Right renal cortex interstitium (tissue), 3 donors: ENCODE measurements at regions not wholly inside any gene's neighbourhood (a gene's known extent, or its start where the extent isn't known, plus 50 kb on each side); places are given as distances from the start of the nearest gene placed in this dataset.

Source experiments
- DNase-seq, 3 donors: peaks; one replicate each; pipeline ENCODE4 v3.0.0-alpha.2; 2013; ENCODE audit warnings: low read depth in 3 of 3, low spot score in 2 of 3

DNA sequence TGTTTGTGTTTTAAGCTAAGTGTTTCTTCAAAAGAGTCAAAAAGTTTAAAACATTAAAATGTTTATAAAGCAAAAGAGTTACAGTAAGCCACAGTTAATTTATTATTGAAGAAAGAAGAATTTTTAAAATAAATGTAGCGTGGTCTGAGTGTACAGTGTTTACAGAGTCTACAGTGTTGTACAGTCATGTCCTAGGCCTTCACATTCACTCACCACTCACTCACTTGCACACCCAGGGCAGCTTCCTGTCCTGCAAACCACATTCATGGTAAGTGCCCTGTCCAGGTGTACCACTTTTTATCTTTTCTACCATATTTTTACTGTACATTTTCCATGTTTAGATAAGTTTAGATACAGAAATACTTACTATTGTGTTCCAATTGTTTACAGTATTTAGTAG lies 239.7 kb upstream of the AGA start:
- DNase-seq: no peak

GRCh38 chr4:177687117-177687516 lies 244.9 kb upstream of the AGA start:
- DNase-seq: no peak

- DNase-seq: no peak
Observed at GRCh38 chr4:177692907-177693306, 250.7 kb upstream of the AGA start.

DNA sequence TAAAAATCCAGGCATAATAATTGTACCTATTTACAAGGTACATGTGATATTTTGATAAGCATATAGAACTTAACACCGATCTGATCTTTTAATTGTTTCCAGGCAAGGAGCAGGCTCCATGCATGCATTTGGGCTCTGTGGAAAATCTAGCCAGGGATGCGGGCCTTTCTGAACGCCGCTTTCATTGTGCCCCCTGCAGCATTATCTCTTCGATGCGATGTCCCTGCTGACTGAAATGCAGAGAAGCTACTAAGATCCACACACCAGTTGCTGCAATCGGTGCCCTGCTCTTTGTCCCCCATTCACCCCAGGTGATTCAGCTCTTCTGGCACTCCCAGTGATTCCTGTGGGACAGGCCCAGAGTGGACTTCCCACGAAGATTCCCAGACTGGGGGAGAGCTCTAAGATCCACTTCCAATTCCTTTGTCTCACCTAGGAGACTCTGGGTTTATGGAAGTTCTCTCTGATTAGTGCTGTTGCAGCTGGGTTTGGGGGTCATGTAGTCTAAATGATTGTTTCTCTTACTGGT lies 254.3 kb upstream of the AGA start:
- DNase-seq: no peak

DNA sequence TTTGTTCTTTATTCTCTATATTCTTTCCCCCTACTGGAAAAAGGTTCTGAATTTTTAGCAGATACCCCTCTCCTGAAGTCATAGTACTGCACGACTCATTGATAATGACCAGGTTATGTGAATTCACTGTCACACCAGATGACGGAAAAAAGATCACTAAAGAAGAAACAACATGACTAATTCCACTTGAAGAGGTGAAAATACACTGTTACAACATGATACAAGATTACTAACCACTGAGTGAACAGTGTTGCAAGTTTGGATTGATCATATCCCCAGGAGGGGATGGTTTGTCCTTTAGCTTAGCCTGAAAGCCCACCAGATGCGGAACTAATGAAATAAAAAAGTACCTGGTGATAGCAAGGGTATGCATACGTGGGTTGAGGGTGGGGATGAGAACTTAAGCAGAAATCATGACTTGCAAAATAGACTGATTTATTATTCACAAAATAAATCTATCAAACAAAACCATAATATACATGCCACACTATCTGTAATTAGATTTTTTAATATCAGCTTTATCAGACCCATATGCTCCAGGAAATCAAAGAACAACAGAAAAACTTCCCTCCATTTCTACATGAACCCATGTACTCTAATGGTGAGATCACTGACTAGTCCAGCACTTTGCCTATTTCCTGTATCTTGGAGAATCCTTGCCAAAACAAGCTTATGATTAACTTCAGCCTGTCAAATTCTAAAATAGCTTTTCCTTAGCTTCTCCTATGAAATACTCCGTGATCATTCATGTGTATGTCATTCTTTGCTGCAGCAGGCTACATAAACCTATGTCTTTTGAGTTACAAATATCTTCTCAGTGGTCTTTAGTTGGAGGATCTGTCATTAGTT lies 257.4 kb upstream of the AGA start:
- DNase-seq: no peak

DNA sequence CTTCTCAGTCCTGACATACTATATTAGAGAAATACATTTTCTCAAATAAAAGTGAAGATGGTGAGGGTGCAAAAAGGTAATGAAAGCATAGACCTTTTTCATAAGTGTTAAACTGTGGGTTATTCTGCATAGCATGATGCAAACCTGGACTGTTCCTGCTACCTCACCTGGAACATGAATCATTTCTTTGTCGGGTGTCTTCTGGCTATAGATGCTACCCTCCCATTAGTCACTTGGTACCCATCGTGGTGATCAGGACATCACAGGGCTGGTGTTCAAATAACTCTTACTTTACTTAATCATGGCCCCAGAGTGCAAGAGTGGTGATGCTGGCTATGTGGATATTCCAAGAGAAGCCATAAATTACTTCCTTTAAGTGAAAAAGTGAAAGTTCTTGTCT lies 264.7 kb upstream of the AGA start:
- DNase-seq: no peak

- no peak for DNase-seq
Observed at GRCh38 chr4:177713454-177713853, 271.2 kb upstream of the AGA start.

GRCh38 chr4:177717407-177717806 lies 275.2 kb upstream of the AGA start:
- no peak for DNase-seq

DNA sequence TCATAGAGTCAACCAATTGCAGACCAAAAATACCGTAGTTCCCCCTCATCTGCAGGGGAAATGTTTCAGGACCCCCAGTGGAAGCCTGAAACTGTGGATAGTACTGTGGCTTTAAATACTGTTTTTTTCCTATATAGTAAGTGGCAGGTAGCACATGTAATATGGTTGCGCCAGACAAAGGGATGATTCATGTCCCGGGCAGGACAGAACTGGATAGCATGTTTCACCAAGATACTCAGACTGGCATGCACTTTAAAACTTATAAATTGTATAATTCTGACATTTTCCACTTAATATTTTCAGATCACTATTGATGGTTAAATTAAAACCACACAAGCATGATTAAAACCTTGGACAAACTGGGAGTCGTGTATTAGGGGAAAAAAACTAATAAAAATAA lies 276.3 kb upstream of the AGA start:
- DNase-seq: no peak

- DNase-seq: no peak
Observed at GRCh38 chr4:177726111-177726510, 283.9 kb upstream of the AGA start.

GRCh38 chr4:177728361-177729152 lies 286.3 kb upstream of the AGA start:
- no peak for DNase-seq

DNA sequence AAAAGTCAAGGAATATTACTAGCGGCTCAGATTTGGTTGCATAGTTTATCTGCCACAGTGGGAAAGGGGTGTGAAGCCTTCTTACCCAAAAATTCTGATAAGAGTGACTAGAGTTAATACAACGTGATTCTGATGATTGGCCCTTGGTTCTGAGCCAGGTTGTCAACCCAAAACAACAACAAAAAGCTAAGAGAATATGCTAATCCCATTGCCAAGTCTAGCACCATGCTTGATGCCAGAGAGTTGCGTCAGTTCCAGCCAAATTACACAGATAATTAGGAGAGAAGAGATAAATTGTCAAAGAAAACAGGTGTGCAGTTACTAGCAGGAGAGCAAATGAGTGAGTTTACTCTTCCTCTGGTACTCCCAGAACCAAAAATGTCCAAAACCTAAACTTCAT lies 287.4 kb upstream of the AGA start:
- no peak for DNase-seq

GRCh38 chr4:177737387-177737940 lies 295.2 kb upstream of the AGA start:
- no peak for DNase-seq

- no peak for DNase-seq
Observed at GRCh38 chr4:177740563-177740962, 298.3 kb upstream of the AGA start.

- DNase-seq: no peak
Observed at GRCh38 chr4:177759729-177760128, 317.5 kb upstream of the AGA start.

- no peak for DNase-seq
Observed at GRCh38 chr4:177761692-177762091, 319.5 kb upstream of the AGA start.

- DNase-seq: no peak
Observed at GRCh38 chr4:177769155-177769554, 326.9 kb upstream of the AGA start.

GRCh38 chr4:177770776-177771175 lies 328.5 kb upstream of the AGA start:
- no peak for DNase-seq

GRCh38 chr4:177771645-177772044 lies 329.4 kb upstream of the AGA start:
- DNase-seq: no peak

DNA sequence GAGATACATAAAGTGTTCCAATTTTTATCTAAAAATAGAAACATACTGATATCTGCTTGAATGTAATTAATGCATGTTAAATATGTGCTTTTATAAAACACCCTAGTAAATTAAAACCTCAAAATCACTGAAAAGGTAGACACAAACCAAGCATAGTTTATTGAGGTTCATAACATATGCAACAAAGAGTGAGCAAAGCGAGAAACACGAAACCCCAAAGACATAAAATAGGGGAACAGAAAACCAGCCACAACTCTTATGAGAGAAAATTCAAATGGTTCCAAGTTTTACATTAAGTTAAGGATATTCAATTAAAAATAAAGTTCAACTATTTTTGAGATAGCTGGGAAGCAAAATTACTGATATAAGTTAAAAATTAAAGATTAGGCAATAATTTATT lies 336.4 kb upstream of the AGA start:
- no peak for DNase-seq

DNA sequence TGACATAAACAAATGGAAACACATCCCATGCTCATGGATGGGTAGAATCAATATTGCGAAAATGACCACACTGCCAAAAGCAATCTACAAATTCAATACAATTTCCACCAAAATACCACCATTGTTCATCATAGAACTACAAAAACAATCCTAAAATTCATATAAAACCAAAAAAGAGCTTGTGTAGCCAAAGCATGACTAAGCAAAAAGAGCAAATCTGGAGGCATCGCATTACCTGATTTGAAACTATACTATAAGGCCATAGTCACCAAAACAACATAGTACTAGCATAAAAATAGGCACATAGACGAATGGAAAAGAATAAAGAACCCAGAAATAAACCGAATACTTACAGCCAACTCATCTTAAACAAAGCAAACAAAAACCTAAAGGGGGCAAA lies 342.8 kb upstream of the AGA start:
- no peak for DNase-seq

DNA sequence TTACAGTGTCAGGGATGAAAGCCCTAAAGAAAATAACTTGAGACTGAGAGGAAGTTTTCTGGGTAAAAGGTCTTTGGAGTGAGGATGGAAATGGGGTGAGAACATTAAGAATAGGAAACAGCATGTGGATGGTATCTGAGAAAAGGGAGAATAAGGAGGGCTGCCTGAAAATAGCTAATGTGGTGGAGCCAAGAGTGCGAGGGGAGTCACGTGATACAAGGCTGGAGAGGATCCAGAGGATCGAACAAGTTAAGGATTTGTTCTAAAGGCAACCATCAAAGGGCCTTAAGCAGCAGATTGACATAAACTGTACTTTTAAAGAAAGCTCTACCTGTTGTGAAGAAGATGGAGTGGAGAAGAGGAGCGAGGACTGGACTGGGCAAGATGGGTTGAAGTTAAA lies 347.4 kb upstream of the AGA start:
- no peak for DNase-seq
